RWPE2 (cell line): ENCODE measurements at regions not wholly inside any gene's neighbourhood (a gene's known extent, or its start where the extent isn't known, plus 50 kb on each side); places are given as distances from the start of the nearest gene placed in this dataset.

ENCODE experiments used
- ATAC-seq: fragments of 200-7000 bp; cut with Tn5 transposase; 3 replicates; pipeline ENCODE4 v1.9.1; 2021; ENCODE audit warnings: low read depth
- DNase-seq: peaks from one replicate; pipeline ENCODE4 v3.0.0-alpha.2; 2020; ENCODE audit warnings: low spot score
- H3K27ac ChIP-seq: fragments of 450-650 bp; 2 replicates; pipeline ENCODE4 v1.5.1; 2017; ENCODE audit warnings: mild to moderate bottlenecking; ENCODE audit not compliant: poor library complexity, severe bottlenecking
- H3K27me3 ChIP-seq: fragments of 250-450 bp; sonication (Bioruptor Pico); 2 replicates; pipeline ENCODE4 v1.5.1; 2021; ENCODE audit warnings: mild to moderate bottlenecking, moderate library complexity; ENCODE audit not compliant: insufficient read depth, poor library complexity, severe bottlenecking
- H3K36me3 ChIP-seq: fragments of 250-450 bp; sonication (Bioruptor Pico); 2 replicates; pipeline ENCODE4 v1.5.1; 2020; ENCODE audit warnings: low read depth, mild to moderate bottlenecking, moderate library complexity
- H3K4me1 ChIP-seq: fragments of 250-450 bp; sonication (Bioruptor Pico); 2 replicates; pipeline ENCODE4 v1.5.1; 2021; ENCODE audit warnings: mild to moderate bottlenecking, moderate library complexity; ENCODE audit not compliant: insufficient read depth, poor library complexity, severe bottlenecking
- H3K4me3 ChIP-seq: fragments of 250-450 bp; sonication (Bioruptor Pico); 2 replicates; pipeline ENCODE4 v1.5.1; 2021; ENCODE audit warnings: mild to moderate bottlenecking, moderate library complexity; ENCODE audit not compliant: severe bottlenecking
- H3K9me3 ChIP-seq: fragments of 250-450 bp; sonication (Bioruptor Pico); 2 replicates; pipeline ENCODE4 v1.5.1; 2021; ENCODE audit warnings: mild to moderate bottlenecking, moderate library complexity; ENCODE audit not compliant: severe bottlenecking
- CTCF ChIP-seq: fragments of 450-650 bp; IDR thresholded peaks from one replicate; pipeline ENCODE4 v1.5.1; 2017; ENCODE audit warnings: mild to moderate bottlenecking, moderate library complexity; ENCODE audit not compliant: poor library complexity, severe bottlenecking

DNA sequence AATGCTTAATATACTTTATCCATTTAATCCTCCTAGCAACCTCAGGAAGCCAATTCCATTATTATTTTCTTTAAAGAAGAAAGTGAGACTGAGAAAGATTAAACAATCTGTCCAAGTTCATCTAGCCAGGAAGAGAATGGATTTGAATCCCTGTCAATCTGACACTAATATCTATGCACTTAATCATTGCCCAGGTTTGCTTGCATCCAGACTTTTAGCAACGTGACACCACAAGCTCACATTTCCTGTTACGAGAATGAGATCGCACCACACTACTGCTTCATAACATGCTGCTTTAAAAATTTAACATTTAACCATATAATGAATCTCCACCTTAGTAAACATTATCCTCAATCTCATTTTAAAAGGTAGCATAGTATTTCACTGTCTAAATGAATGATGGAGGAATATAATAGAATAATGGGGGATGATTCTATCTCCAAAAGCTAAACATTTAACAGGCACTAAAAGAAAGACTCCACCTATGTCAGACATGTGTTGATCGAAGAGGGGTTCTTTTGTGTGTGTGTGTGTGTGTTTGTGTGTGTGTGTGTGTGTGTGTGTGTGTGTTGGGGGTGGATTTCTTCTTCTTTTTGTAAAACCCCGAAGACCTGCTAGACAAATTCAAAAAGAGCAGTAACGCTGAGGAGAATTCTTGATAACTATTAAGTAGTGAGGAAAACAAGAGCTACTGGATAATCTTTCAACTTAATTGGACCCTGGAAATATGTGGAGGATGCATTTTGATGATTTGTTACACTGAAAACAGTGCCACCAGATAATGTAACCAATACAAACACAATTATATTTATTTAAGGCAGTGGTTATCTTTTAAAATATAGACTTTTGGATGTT lies 138.7 kb upstream of the NR3C1 start:
- H3K27me3 ChIP-seq: no peaks in the 10 kb centered on the region
- no peak for TF ChIP-seq CTCF
- DNase-seq (no peak), ATAC-seq (peak; percentile 83)
- H3K4me3 ChIP-seq: no peak overlapping the region
- H3K9me3 ChIP-seq: peaks cover 5% of the 10 kb centered on the region
- no peaks in the 10 kb centered on the region for H3K36me3 ChIP-seq
- H3K4me1 ChIP-seq: peaks cover 24% of the 10 kb centered on the region
- peak overlapping the region; percentile 36 for H3K27ac ChIP-seq

- DNase-seq (no peak), ATAC-seq (no peak)
- no peaks in the 10 kb centered on the region for H3K27me3 ChIP-seq
- H3K4me1 ChIP-seq: peaks cover 36% of the 10 kb centered on the region
- H3K36me3 ChIP-seq: no peaks in the 10 kb centered on the region
- no peak for TF ChIP-seq CTCF
- H3K27ac ChIP-seq: no peak overlapping the region
- H3K9me3 ChIP-seq: peaks cover 5% of the 10 kb centered on the region
- no peak overlapping the region for H3K4me3 ChIP-seq
These were observed 136.3 kb upstream of the NR3C1 start for GRCh38 chr5:143539742-143540141.

GRCh38 chr5:143537056-143537455 lies 133.6 kb upstream of the NR3C1 start:
- peaks cover 18% of the 10 kb centered on the region for H3K4me1 ChIP-seq
- peak overlapping the region; percentile 43 for H3K27ac ChIP-seq
- no peak overlapping the region for H3K4me3 ChIP-seq
- ATAC-seq: no peak
- peaks cover 5% of the 10 kb centered on the region for H3K9me3 ChIP-seq
- H3K27me3 ChIP-seq: no peaks in the 10 kb centered on the region
- no peaks in the 10 kb centered on the region for H3K36me3 ChIP-seq
- no peak for DNase-seq
- no peak for TF ChIP-seq CTCF

- H3K4me1 ChIP-seq: peaks cover 13% of the 10 kb centered on the region
- ATAC-seq (peak; percentile 100), DNase-seq (peak; percentile 76)
- H3K36me3 ChIP-seq: no peaks in the 10 kb centered on the region
- no peaks in the 10 kb centered on the region for H3K27me3 ChIP-seq
- TF ChIP-seq CTCF: no peak
- peak overlapping the region; percentile 43 for H3K27ac ChIP-seq
- no peak overlapping the region for H3K4me3 ChIP-seq
- H3K9me3 ChIP-seq: peaks cover 5% of the 10 kb centered on the region
These were observed 132.9 kb upstream of the NR3C1 start for GRCh38 chr5:143536364-143536763.

DNA sequence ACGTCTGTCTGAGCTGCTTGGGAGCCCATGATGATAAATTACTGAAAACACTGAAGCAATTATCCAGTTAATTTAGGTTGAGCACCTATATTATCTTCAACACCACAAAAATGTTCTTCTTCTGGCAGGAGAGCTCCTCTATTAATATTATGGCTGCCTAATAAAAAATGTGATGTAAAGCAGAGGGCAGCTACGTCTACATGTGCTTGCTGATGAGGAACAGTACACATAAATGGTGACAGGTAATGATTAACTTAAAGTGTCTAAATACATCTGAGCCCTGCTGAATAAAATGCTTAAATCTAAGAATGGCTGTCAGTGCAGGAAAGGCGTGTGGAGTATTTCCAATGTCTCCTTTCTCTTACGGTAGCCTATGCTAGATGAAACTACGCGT lies 131.3 kb upstream of the NR3C1 start:
- no peaks in the 10 kb centered on the region for H3K36me3 ChIP-seq
- ATAC-seq (no peak), DNase-seq (no peak)
- peaks cover 5% of the 10 kb centered on the region for H3K9me3 ChIP-seq
- TF ChIP-seq CTCF: no peak
- H3K4me3 ChIP-seq: no peak overlapping the region
- H3K4me1 ChIP-seq: peaks cover 13% of the 10 kb centered on the region
- H3K27me3 ChIP-seq: no peaks in the 10 kb centered on the region
- H3K27ac ChIP-seq: no peak overlapping the region
